HG03139 (cell line): ENCODE measurements at regions not wholly inside any gene's neighbourhood (a gene's known extent, or its start where the extent isn't known, plus 50 kb on each side); places are given as distances from the start of the nearest gene placed in this dataset.

ENCODE experiments used
- ATAC-seq: cut with Tn5 transposase; IDR thresholded peaks from one replicate; pipeline ENCODE4 v1.9.1; 2021; ENCODE audit not compliant: unreplicated experiment

DNA sequence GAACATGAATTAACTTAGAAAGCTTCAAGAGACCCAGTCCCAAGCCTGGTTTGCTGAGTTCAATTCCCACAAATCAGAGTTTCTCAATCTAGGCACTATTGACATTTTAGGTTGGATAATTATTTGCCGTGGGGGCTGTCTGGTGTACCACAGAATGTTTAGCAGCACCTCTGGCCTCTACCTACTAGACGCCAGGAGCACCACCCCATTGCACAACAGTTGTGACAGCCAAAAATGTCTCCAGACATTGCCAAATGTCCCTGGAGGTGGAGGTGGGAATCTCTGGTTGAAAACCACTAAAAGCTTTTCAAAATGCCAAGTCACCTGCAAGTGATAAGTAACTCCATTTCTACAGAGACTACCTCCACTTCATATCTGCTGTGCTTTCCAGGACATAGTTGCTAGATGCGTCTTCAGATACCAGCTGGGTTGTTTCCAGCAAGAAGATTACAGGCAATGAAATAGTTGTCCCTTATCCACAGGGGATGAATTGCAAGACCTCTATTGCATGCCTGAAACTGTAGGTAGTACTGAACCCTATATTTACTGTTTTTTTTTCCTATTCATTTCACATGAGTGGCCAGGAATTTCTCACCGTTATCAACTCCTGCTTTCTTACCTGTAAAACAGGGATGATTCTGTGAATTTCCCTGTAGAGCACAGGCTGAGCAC, 554.3 kb downstream of the ZEB2 start:
- no peak for ATAC-seq

DNA sequence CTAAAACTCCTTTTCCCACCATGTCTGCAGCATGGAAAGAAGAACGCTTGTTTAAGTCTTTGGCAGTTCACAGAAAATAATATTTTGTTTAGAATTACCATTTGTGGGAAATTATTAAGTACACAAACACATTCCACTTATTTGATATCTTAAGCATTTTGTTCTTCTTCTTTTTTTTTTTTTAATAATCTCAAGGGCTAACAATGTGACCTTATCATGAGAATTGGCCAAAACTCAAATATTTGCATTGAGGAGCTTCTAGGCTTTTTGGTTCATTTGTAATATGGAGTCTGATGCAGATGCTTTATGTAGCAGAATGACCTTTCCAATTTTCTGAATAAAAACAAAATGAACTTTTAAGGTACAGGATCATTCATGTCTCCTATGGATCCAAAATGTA, 555.0 kb downstream of the ZEB2 start:
- ATAC-seq = no peak

DNA sequence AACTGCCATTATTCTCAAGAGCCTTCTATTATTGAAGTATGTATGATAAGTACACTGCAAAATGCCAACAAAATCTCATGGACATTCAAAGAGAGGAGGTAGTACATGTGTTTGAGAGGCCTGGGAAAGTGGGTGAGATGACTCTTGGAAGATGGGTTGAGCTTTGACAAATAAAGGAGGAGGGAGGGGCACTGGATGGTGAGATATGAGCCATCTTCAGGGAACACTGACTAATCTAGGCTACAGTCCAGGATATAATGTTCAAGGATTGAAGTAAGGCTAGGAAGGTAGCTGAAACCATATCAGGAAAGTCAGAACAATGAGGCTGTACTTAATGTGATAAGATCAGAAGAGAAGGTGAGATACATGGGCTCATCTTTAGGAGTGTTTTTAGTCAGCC, 559.7 kb downstream of the ZEB2 start:
- ATAC-seq = no peak

DNA sequence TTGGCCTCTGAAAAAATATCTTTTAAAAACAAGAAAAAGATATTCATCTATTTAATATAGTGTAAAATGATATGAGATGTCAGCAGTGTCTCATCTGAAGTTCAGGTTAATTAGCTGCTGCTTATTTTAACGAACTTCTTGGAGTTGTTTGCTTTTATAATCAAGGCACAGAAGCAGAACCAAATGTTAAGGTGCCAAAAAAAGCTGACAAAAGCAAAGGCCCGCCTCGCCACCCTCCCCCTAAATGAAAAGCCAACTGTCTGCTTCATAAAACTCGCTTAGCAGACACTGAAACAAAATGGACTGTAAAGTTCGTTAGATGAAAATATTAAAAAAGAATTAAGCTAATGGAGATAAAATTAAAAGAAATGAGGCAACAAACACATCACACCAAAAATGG, 562.6 kb downstream of the ZEB2 start:
- ATAC-seq = no peak

DNA sequence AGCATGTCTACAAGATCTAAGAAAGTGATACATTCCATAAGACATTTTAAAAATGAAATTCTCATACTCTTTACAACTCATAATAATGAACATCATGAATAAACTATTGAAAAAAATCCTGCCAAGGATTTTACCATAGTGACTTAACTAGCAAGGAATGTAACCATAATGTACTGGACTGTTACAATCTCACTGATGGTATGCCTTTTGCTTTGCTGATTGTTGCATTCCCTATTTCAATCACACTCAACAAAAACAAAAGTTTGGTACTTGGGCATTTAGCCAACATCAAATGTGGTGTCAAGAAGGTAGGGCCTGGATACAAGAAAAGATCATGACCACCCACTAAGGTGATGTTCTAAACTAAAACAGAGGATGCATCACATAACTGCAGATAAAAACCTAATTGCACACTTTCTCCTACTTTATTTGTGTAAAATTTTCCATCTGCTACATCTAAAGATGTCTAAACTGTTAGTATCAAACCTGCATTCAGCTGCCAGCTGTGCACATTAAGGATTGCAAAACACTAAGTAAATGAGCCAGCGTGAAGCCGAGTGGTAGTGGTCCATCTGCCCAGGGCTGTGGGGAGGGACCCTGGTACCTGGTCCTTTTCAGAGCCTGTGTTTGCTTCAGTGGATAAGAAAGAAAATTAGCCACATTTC, 564.4 kb downstream of the ZEB2 start:
- no peak for ATAC-seq

DNA sequence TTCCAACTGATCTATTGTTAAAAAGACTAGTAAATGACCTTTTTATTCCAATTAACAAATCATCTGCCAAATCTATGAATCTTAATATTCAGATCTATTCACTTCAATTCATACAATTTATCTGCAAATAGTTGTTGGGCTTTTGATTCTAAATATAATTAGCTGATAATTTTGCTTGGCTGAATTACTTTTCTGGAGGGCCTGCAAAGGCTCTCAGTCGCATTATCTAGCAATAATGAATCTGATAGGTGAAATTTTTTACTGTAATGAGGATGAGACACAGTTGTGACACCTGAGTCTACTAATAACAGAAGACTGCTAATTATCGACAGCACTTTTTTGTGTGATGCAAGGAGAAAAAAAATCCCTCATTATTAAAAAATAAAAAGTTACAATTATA, 565.1 kb downstream of the ZEB2 start:
- ATAC-seq = no peak

DNA sequence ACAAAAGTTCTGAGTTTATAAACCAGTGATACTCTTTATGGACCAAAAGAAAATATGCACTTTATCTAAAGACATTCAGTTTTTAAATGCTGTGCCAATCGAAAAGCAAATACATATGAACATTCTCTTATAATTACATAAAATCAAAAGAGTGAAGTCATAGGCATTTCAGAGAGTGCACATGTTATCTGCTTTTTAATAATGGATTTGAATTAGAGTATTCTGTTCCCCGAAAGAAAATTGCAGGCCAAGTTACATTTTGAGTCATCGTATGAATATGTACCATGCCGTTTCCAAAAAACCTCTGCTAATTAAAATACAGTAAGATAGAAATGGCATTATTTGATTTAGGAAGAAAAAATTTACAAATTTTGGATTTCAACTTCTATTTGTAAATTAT, 565.7 kb downstream of the ZEB2 start:
- no peak for ATAC-seq

DNA sequence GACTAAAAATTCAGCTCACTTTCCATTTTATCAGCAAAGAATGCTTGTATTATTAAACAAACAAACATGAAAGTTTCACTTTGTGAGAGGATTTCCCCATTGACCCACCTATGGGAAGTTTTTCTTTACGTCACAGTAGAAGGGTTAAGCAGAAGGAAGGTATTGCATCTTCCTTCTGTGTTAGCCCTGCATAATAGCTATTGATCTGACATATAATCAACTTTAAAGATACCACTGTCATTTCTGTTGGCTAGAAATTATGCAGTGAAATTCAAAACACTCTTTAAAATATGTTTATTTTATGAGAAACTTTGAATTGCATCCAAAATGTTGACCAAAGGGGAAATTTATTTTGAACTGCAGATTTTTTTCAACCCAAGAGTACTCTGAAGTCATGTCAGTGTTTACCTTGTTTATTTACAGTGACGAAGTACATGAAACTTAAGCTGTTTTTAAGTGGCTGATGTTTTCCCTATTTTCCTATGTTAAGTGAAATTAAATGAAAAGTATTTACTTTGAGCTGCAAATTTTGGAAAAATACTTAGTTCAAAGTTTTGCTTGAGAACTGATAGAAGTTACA, 566.4 kb downstream of the ZEB2 start:
- no peak for ATAC-seq

DNA sequence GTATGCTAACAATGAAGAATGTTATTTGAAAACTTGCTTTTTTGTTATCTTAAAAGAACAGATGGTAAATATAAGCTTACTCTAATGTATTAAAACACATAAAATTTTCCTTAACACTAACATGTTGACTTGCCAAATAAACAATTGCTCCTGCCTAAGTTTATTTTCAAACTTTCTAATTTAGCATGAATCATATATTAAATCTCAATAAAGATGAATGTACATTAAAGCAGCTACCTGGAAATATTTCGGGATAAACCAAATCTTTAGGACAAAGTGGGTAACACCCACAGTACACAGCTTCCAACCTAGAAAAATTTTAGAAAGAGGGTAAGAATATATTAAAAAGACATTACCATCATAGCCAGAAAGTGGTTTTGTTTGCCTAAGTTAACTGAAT, 567.4 kb downstream of the ZEB2 start:
- ATAC-seq = no peak

DNA sequence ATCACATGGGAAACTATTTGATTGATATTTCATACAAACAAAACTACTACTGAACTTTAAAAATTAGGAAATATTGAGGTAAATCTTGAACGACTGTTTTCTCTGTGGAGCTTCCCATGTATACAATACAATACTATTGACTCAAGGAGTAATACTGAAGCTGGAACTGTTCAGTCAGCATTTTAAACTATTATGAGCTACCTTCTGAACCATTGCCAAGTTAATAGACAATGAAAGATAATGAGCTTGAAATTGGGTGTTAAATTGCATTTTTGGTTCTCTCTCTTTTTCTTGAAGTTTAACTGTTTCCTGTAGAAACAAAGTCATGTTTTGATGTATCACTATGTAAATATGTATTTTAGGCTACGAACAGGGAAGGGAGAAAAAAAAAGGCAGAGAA, 569.2 kb downstream of the ZEB2 start:
- no peak for ATAC-seq

DNA sequence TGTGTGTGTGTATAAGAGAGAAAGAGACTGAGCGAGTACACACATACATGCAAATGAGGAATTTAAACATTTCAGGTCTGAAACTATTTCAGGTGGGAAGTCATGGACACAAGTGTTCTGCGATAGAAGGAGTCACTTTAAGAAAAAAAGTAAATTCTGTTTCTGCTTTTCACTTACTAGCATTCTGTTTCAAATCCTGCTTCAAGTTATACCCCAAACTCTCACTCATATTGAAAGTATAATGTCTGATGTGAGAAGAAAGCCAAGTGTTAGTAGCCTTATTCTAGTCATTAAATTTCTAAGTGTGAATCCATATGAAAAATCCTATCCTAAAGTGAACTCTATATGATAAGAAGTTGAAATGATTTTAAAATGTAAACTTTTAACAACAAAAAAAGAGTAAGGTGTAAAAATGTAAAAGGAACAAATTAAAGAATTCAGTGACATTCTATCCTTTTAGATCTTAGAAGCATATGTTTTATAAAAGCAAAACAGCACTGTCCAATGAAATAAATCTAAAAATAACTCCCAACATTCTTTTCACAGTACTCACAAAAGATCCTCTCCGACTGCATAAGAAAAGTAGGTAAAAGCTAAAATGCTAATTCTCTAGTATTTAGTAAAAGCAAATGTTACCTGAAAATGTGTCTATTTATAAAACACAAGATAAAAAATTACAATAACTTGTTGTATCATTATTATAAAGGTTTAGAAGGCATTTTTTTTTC, 570.6 kb downstream of the ZEB2 start:
- no peak for ATAC-seq

DNA sequence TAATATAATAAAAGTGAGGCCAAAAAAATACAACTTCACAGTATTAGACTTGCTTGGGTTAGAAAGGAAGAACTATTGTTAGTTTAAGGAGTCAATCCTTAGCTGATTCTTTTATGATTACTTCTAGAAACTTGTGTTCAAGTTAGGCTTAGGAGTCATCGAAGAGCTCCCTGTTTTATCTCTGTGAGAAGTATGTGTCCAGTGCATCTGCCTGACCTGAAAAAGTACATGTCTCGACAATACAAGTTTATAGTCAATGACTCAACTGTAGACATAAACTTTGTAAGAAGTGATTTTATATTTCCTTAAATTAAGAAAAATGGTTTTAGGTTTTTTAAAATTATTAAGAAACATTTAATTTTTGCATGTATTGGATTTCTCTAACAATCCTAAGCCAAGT, 571.2 kb downstream of the ZEB2 start:
- no peak for ATAC-seq

DNA sequence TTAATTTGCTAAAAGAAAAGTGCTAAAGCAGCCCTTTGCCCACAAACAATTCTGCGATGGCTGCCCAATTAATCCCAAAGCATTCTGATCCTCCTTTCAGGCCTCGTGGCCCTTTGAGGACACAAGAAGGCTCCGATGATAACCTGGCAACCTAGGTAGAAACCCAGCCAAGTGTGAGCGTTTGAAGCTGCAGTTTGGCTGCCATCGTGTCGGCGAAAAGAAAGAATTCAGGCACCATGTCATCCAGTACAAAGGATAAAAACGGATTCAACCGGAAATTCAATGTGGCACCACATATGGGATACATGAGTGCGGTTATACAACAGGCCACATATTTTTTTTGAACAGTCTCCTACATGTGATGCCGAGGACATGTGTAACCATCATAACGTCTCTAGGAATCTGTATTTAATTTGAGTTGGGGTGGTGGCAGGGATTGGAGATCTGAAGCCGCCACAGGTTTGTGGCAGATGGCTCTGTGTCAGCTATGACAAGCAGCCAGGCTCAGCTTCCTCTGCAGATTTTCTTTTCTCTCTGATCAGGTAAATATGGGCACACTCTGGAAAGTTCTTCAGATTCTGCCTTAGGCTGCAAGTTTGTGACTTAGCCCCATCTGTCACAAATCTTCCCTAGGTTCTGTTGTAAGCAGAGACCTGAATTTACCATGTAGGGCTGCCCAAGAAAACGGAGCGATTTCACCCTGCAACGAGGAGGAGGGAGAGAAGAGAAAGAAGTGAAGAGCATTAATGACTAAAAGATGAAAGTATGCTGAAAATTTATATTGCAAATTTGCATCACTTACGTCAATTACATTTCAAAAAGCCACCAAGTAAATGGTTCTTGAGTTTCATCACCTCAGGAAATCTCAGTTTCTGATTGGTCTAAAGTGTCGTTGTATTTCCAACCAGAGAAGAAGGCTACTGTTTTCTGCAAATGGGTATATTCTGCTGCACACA, 573.2 kb downstream of the ZEB2 start:
- ATAC-seq = no peak

DNA sequence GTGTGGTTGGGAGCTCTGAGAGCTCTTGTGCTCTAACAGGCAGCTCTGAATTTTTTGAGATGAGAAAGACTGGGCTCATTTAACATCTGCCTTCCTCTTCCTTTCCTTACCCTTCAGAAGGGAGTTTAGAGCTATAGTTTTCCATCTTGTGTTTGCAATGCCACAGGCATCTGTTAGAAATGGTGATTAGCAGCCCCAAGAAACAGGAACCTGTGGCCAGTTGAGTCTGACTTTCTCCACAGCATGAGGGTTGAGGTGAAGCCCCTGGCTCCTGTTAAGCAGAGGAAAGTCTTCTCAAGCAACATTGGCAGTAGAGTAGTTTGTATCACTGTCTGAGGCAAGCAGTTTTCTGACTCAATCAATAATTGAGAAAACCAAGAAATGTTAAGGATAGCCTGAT, 577.4 kb downstream of the ZEB2 start:
- no peak for ATAC-seq

DNA sequence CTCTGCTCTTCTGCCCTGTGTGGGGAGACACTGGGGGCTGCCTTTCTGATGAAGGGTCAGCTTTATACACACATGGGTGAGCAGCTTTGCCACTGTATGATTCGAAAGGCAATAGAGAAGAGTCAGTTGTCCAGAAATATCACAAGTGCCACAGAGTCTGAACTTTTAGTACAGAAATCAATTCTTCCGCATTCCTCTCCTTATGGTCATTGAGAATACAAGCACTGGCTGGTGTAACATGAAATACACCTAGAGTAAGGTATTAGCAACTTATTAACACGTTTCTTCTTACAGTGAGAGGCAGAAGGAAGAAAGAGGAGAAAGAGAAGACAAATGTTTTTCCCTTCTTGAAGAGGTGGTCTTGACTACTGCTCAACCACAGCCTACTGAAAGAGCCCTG, 579.2 kb downstream of the ZEB2 start:
- ATAC-seq = no peak

DNA sequence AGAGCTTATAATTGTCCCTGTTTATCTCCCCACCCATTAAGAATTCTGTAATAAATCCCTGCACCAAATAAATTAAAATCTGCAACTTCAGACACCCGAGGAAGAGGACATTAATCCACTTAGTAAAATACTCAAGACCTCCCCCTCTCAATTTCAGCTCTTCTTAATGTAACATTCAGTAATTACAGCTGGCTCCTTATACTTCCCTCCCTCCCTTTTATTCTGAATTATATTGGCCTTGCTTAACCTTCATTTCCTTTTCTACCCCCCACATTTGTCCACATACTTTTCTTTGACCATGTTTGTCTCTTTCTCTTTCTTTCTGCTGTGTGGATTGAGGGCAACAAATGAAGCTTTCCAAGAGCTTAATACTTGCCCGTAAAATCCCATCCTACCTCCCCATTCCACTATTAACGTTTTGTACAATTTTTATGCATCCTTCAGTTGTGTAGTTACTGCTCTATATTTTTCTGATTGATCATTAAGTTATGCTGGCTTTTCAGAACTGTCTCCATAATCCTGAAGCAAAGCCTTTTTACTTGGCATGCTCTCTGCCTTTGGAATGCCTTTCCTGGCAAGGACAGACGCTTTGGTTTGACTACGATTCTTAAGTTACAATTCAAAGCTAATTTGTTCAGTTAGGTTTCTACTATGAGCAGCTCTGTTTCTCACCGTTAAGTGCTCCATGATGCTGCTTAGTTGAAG, 580.1 kb downstream of the ZEB2 start:
- ATAC-seq = no peak

DNA sequence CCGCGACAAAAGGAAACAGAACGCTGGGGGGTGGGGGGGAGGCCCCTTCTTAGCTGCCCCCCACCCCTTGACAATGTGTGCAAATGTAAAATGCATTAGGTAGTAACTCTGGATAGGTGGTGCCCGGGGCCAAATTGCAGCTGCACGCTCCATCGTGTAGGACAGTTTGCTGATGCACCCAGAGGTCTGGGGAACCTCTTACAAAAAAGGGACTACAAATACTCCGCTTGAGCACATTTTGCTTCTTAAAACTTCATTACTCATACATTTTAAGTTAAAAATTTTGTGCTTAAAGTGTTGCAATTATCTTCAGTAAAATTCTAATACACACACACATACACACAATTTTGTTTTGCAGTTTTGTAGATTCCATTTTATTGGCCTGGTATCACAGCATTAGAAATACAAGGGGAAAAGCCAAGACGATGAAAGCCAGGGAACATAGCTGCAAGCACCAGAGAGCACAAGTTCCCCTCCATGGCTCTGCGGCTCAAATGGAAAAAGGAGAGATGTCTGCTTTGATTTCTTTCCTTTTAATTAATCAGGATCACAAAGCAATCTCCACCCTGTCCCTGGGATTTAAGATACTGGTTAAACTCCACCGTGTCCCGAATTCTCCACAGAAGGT, 582.1 kb downstream of the ZEB2 start:
- peak; percentile 26 for ATAC-seq

DNA sequence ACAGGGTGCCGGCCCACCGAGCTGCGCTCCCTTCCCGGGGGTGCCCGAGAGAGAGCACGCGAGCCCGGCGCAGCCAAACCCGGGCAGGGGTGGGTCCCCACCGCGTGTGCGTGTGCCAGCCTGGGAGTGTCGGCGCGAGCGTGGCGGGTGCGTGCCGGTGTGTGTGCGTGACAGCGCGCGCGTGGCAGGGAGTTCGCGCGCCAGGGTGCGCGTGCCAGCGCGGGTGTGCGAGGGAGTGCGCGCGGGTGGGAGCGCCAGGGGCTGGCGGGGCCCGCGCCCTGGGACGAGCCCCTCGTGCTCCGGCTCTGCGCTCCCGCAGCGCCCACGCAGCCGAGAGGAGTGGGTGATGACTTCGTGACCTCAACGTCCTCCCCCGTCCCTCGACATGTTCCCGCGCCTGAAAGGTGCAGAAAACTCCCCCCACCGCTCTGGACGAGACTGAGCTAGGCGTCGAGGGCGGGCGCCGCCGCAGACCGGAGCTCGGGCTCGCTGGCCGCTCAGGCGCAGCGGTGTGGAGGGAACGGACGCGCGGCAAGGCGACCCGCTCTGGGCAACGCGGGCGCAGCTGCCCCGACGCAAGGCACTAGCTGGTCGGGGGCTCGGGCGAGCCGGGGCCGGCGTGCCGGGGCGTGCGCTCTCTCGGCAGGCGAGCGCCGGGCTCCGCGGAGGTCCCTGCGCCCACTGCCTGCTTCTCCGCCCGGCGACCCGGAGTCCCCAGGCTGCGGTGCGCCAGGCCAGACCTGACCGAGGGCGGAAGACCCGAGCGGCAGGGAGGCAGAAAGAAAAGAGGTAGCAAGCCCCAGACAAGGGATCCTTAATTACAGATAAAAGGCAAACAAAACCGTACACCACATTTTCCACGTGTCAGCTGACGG, 582.8 kb downstream of the ZEB2 start:
- ATAC-seq = peak; percentile 69

DNA sequence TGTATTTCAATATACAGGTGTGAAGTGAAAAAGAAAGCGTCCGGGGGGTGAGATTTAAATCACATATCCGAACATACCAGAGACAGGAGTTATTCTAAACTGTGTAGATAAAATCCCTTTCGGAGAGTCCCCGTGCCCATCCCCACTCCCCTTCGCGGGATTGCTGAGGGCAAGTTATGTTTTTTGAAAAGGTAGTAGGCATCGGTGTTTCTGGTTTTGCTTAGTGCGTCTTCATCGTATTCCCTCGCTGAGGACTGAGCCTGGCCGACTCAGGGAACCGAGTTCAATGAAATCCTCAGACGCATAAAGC, 583.4 kb downstream of the ZEB2 start:
- ATAC-seq = no peak
